ENCODE measurements at regions not wholly inside any gene's neighbourhood (a gene's known extent, or its start where the extent isn't known, plus 50 kb on each side); places are given as distances from the start of the nearest gene placed in this dataset.

DNA sequence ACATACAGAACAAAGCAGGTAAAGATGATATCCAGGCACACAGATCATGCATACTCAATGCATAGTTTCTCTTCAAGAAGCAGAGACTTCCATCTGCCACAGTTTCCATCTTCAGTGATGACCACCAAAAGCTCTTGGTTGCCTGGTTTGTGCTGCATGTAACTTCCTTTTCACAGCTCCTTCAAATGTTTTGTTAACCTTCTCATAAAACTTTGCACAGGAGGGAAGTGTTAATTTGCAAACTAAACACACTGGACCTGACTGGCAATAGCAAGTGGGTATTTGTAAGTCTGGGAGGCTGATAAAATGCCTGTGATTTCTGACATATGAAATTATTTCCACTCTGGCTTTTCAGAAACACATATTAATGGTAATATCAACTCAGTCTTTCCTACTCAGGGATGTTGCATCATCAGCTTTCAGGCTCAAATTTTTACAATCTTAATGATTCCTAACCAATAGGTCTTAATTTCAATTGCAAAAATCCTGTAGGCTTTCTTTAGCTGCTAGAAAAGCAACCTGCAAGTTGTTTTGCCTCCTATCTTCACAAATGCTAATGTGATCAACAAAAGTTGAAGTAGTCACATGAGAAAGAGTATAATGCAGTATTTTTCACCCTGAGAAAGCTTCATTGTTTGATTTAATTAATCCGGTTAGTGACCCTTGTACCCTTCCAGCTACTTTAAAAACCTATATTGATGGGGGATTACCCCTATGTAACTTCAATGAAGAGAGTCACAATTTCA, 575.6 kb downstream of the DIAPH3 start:
- no peak for TF ChIP-seq EZH2phosphoT487 (IDR thresholded peaks at IDR 0.05; ENCODE audit: low read length)
- Histone ChIP-seq H3K9ac (ENCODE audit: low read length) (no peak overlapping the region), H3K27ac (ENCODE audit: low read length) (no peak overlapping the region), H3K9me3 (replicated peaks; ENCODE audit: insufficient read depth, low read length) (no peaks in the 10 kb centered on the region), H3K4me3 (ENCODE audit: low read length) (no peak overlapping the region), H3K27me3 (replicated peaks; ENCODE audit: insufficient read depth, low read length) (no peaks in the 10 kb centered on the region), H2AFZ (ENCODE audit: low read length) (no peak overlapping the region), H3K79me2 (ENCODE audit: low read length) (no peaks in the 10 kb centered on the region), H3K4me2 (ENCODE audit: low read depth, low read length) (no peak overlapping the region), H4K20me1 (ENCODE audit: insufficient read depth, low read length) (no peaks in the 10 kb centered on the region), H3K9me2 (replicated peaks; ENCODE audit: insufficient read depth, low read length) (no peaks in the 10 kb centered on the region), H3F3A (ENCODE audit: insufficient read depth, low read length) (no peaks in the 10 kb centered on the region), H3K4me1 (ENCODE audit: low read length) (no peaks in the 10 kb centered on the region), H3K36me3 (replicated peaks; ENCODE audit: insufficient read depth, low read length) (no peaks in the 10 kb centered on the region)
- DNase-seq, result no peak

DNA sequence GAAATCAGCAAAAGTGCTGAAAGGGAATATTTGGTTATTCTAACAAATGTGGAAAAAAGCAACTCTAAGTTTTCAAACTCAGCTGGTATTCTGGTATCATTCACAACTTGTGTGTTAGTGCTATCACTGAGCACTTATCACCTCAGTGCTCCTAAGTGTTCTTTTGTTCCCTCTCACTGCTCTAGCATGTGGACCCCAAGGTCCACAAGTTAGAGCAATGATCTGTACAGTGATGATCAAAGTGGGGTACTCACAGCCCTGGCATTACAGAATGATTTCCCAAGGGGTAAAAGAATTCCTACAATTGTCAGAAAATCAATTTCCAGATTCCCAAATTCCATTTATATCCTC, 575.0 kb downstream of the DIAPH3 start:
- Histone ChIP-seq H3F3A (ENCODE audit: insufficient read depth, low read length) (no peaks in the 10 kb centered on the region), H3K79me2 (ENCODE audit: low read length) (no peaks in the 10 kb centered on the region), H3K36me3 (replicated peaks; ENCODE audit: insufficient read depth, low read length) (no peaks in the 10 kb centered on the region), H3K9me3 (replicated peaks; ENCODE audit: insufficient read depth, low read length) (no peaks in the 10 kb centered on the region), H4K20me1 (ENCODE audit: insufficient read depth, low read length) (no peaks in the 10 kb centered on the region), H3K4me3 (ENCODE audit: low read length) (no peak overlapping the region), H3K4me1 (ENCODE audit: low read length) (no peaks in the 10 kb centered on the region), H3K9me2 (replicated peaks; ENCODE audit: insufficient read depth, low read length) (no peaks in the 10 kb centered on the region), H3K27ac (ENCODE audit: low read length) (no peak overlapping the region), H3K9ac (ENCODE audit: low read length) (no peak overlapping the region), H3K4me2 (ENCODE audit: low read depth, low read length) (no peak overlapping the region), H2AFZ (ENCODE audit: low read length) (no peak overlapping the region), H3K27me3 (replicated peaks; ENCODE audit: insufficient read depth, low read length) (no peaks in the 10 kb centered on the region)
- DNase-seq, result no peak
- no peak for TF ChIP-seq EZH2 (optimal IDR thresholded peaks at IDR 0.05; ENCODE audit: low read depth, low read length)
- TF ChIP-seq EZH2phosphoT487 (IDR thresholded peaks at IDR 0.05; ENCODE audit: low read length), result no peak
- TF ChIP-seq, protein P1, sequence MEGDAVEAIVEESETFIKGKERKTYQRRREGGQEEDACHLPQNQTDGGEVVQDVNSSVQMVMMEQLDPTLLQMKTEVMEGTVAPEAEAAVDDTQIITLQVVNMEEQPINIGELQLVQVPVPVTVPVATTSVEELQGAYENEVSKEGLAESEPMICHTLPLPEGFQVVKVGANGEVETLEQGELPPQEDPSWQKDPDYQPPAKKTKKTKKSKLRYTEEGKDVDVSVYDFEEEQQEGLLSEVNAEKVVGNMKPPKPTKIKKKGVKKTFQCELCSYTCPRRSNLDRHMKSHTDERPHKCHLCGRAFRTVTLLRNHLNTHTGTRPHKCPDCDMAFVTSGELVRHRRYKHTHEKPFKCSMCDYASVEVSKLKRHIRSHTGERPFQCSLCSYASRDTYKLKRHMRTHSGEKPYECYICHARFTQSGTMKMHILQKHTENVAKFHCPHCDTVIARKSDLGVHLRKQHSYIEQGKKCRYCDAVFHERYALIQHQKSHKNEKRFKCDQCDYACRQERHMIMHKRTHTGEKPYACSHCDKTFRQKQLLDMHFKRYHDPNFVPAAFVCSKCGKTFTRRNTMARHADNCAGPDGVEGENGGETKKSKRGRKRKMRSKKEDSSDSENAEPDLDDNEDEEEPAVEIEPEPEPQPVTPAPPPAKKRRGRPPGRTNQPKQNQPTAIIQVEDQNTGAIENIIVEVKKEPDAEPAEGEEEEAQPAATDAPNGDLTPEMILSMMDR (IDR thresholded peaks at IDR 0.05; ENCODE audit: low read length), result no peak

DNA sequence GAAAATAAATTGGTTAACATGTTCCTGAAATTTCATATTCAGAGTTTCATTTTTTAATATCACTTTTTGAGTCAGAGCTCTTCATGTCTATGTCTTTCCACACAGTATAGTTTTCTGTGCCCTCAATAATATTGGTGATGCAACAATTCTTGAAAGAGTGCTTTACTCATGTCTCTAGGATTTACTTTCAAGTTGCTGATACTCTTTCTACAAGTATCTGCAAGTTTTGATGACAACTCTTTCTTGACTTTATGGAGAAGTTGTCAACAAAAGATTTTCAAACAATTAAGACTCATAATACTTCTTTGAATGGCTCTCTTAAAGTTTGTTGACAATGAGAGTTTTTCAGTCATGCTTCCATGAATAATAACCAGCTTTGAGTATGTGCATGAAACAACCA, 561.7 kb downstream of the DIAPH3 start:
- H3K9ac ChIP-seq (ENCODE audit: low read length), result no peak overlapping the region
- no peaks in the 10 kb centered on the region for H3F3A ChIP-seq (ENCODE audit: insufficient read depth, low read length)
- no peaks in the 10 kb centered on the region for H3K79me2 ChIP-seq (ENCODE audit: low read length)
- H3K9me2 ChIP-seq (replicated peaks; ENCODE audit: insufficient read depth, low read length), result no peaks in the 10 kb centered on the region
- no peak for DNase-seq
- no peaks in the 10 kb centered on the region for H3K27me3 ChIP-seq (replicated peaks; ENCODE audit: insufficient read depth, low read length)
- H3K4me1 ChIP-seq (ENCODE audit: low read length), result no peaks in the 10 kb centered on the region
- no peak overlapping the region for H2AFZ ChIP-seq (ENCODE audit: low read length)
- H3K4me3 ChIP-seq (ENCODE audit: low read length), result no peak overlapping the region
- TF ChIP-seq EZH2phosphoT487 (IDR thresholded peaks at IDR 0.05; ENCODE audit: low read length) (no peak), EZH2 (optimal IDR thresholded peaks at IDR 0.05; ENCODE audit: low read depth, low read length) (no peak)
- TF ChIP-seq, protein P1 (IDR thresholded peaks at IDR 0.05; ENCODE audit: low read length), result no peak
- H4K20me1 ChIP-seq (ENCODE audit: insufficient read depth, low read length), result no peaks in the 10 kb centered on the region
- no peaks in the 10 kb centered on the region for H3K9me3 ChIP-seq (replicated peaks; ENCODE audit: insufficient read depth, low read length)
- H3K4me2 ChIP-seq (ENCODE audit: low read depth, low read length), result no peak overlapping the region
- H3K36me3 ChIP-seq (replicated peaks; ENCODE audit: insufficient read depth, low read length), result no peaks in the 10 kb centered on the region
- no peak overlapping the region for H3K27ac ChIP-seq (ENCODE audit: low read length)

DNA sequence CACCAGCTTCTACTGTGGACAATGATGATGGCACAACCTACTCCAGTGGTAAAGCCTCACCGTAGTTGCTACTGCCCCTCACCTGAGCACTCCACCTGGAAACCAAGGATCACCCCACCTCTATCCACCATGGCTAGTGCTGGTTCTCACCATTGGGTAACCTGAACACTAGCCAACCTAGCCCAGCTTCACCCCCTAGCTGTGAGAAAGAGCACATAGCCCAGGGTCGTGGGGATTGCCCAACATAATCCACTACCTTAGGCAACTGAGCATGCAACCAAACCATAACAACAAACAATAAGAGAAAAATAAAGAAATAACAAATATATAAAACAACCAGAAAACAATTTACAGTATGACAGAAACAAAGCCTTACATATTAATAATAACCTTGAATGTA, 560.1 kb downstream of the DIAPH3 start:
- Histone ChIP-seq H3K9ac (ENCODE audit: low read length) (no peak overlapping the region), H4K20me1 (ENCODE audit: insufficient read depth, low read length) (no peaks in the 10 kb centered on the region), H3K79me2 (ENCODE audit: low read length) (no peaks in the 10 kb centered on the region), H3K4me1 (ENCODE audit: low read length) (no peaks in the 10 kb centered on the region), H3K4me2 (ENCODE audit: low read depth, low read length) (no peak overlapping the region), H3K9me2 (replicated peaks; ENCODE audit: insufficient read depth, low read length) (no peaks in the 10 kb centered on the region), H3K27me3 (replicated peaks; ENCODE audit: insufficient read depth, low read length) (no peaks in the 10 kb centered on the region), H3K4me3 (ENCODE audit: low read length) (no peak overlapping the region), H3K9me3 (replicated peaks; ENCODE audit: insufficient read depth, low read length) (no peaks in the 10 kb centered on the region), H3K36me3 (replicated peaks; ENCODE audit: insufficient read depth, low read length) (no peaks in the 10 kb centered on the region), H3F3A (ENCODE audit: insufficient read depth, low read length) (no peaks in the 10 kb centered on the region), H3K27ac (ENCODE audit: low read length) (no peak overlapping the region), H2AFZ (ENCODE audit: low read length) (no peak overlapping the region)
- no peak for DNase-seq
- TF ChIP-seq EZH2 (optimal IDR thresholded peaks at IDR 0.05; ENCODE audit: low read depth, low read length) (no peak), EZH2phosphoT487 (IDR thresholded peaks at IDR 0.05; ENCODE audit: low read length) (no peak)
- TF ChIP-seq, protein P1 (IDR thresholded peaks at IDR 0.05; ENCODE audit: low read length), result no peak
